Natural killer cell (primary cell): ENCODE measurements at regions not wholly inside any gene's neighbourhood (a gene's known extent, or its start where the extent isn't known, plus 50 kb on each side); places are given as distances from the start of the nearest gene placed in this dataset.

Experiments
- ATAC-seq, 3 donors: fragments of 150-1000 bp in 2 of 3; fragments of 200-7000 bp in 1 of 3; cut with Tn5 transposase; 1 replicate in 1 of 3; 2 replicates in 2 of 3; pipeline ENCODE4 v1.10.0; 2021; ENCODE audit warnings: mild to moderate bottlenecking in 2 of 3, moderate library complexity in 2 of 3
- DNase-seq, 2 donors: peaks; one replicate each; pipeline versions ENCODE4 v3.0.0 to v3.0.0-alpha.2; 2013 to 2021; ENCODE audit warnings: mixed read lengths in 1 of 2
- H3K27ac ChIP-seq: one replicate; pipeline ENCODE4 v1.5.1; 2013; ENCODE audit warnings: mild to moderate bottlenecking, low read length
- H3K27me3 ChIP-seq: one replicate; pipeline ENCODE4 v1.6.1; 2013; ENCODE audit warnings: low read length; ENCODE audit not compliant: control insufficient read depth, insufficient read depth
- H3K36me3 ChIP-seq: one replicate; pipeline ENCODE4 v1.6.1; 2013; ENCODE audit warnings: low read length; ENCODE audit not compliant: control insufficient read depth, insufficient read depth
- H3K4me1 ChIP-seq: one replicate; pipeline ENCODE4 v1.6.1; 2013; ENCODE audit warnings: low read length; ENCODE audit not compliant: control insufficient read depth, insufficient read depth
- H3K4me3 ChIP-seq: one replicate; pipeline ENCODE4 v1.5.1; 2013; ENCODE audit warnings: low read length
- H3K9me3 ChIP-seq: one replicate; pipeline ENCODE4 v1.6.1; 2013; ENCODE audit warnings: low read length; ENCODE audit not compliant: control insufficient read depth, insufficient read depth
- H3K27ac Mint-ChIP-seq, 2 donors: one replicate each; pipeline ENCODE4 v1.8.0; 2022; ENCODE audit warnings: mild to moderate bottlenecking in 2 of 2, mixed read lengths in 2 of 2, moderate library complexity in 1 of 2
- H3K27me3 Mint-ChIP-seq, 2 donors: one replicate each; pipeline ENCODE4 v1.8.0; 2022; ENCODE audit warnings: low read depth in 2 of 2, mixed read lengths in 2 of 2
- H3K36me3 Mint-ChIP-seq: one replicate; pipeline ENCODE4 v1.8.0; 2022; ENCODE audit warnings: mixed read lengths
- H3K4me1 Mint-ChIP-seq, 2 donors: one replicate each; pipeline ENCODE4 v1.8.0; 2022; ENCODE audit warnings: mixed read lengths in 2 of 2
- H3K4me3 Mint-ChIP-seq: one replicate; pipeline ENCODE4 v1.8.0; 2022; ENCODE audit warnings: mild to moderate bottlenecking, moderate library complexity, mixed read lengths
- H3K9me3 Mint-ChIP-seq, 2 donors: one replicate each; pipeline ENCODE4 v1.8.0; 2022; ENCODE audit warnings: mixed read lengths in 2 of 2
- WGBS: methylation state at CpG from one replicate; pipeline ENCODE4 v1.1.7; 2013; ENCODE audit warnings: missing lambda C conversion rate; ENCODE audit not compliant: insufficient coverage; 5-methylcytosine and 5-hydroxymethylcytosine counted together
- intact Hi-C: fragments of 100-400 bp; cut with micrococcal nuclease; formaldehyde crosslinking; loops from one replicate; pipeline ENCODE4 v1.14.2; 2022
- TF ChIP-seq, protein P1 (sequence below): fragments of 200-600 bp; IDR thresholded peaks from one replicate; pipeline ENCODE4 v1.8.0; 2022; ENCODE audit warnings: antibody characterized with exemption

DNA sequence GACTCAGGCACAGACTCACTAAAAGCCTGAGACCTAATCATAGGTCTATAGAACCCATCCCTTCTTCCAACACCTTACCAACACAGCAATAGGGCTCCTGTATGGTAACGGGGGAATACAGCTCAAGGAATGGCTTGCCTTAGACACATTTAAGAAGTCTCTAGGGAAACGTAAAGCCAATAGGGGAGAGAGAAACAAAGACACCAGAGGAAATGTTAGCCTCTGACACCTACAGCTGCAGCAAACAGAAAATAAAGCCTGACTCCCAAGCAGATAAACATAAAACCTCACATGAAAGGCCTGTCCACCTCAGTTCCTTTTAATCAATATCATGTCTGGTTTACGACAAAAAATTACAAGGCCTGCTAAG lies 51.1 kb upstream of the NCOA1 start:
- Histone ChIP-seq H3K27me3 (no peaks in the 10 kb centered on the region), H3K4me3 (no peak overlapping the region), H3K27ac (no peak overlapping the region), H3K9me3 (no peaks in the 10 kb centered on the region), H3K36me3 (no peaks in the 10 kb centered on the region), H3K4me1 (no peaks in the 10 kb centered on the region)
- Mint-ChIP-seq H3K27me3 (no peaks in the 10 kb centered on the region), H3K36me3 (no peaks in the 10 kb centered on the region), H3K4me1 (no peaks in the 10 kb centered on the region), H3K27ac (no peak overlapping the region), H3K4me3 (no peak overlapping the region), H3K9me3 (no peaks in the 10 kb centered on the region)
- ATAC-seq, result no peak
- WGBS, result 87% methylated on average over 3 of the region's 3 CpGs
- intact Hi-C loops, result no loop called here
- no peak for DNase-seq
- TF ChIP-seq, protein P1, sequence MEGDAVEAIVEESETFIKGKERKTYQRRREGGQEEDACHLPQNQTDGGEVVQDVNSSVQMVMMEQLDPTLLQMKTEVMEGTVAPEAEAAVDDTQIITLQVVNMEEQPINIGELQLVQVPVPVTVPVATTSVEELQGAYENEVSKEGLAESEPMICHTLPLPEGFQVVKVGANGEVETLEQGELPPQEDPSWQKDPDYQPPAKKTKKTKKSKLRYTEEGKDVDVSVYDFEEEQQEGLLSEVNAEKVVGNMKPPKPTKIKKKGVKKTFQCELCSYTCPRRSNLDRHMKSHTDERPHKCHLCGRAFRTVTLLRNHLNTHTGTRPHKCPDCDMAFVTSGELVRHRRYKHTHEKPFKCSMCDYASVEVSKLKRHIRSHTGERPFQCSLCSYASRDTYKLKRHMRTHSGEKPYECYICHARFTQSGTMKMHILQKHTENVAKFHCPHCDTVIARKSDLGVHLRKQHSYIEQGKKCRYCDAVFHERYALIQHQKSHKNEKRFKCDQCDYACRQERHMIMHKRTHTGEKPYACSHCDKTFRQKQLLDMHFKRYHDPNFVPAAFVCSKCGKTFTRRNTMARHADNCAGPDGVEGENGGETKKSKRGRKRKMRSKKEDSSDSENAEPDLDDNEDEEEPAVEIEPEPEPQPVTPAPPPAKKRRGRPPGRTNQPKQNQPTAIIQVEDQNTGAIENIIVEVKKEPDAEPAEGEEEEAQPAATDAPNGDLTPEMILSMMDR, result no peak

GRCh38 chr2:24439280-24439970 lies 51.6 kb upstream of the NCOA1 start:
- TF ChIP-seq, protein P1, result no peak
- H3K27ac ChIP-seq, result no peak overlapping the region
- intact Hi-C loops, result no loop called here
- DNase-seq (no peak), ATAC-seq (no peak)
- no peaks in the 10 kb centered on the region for H3K9me3 Mint-ChIP-seq
- H3K9me3 ChIP-seq, result no peaks in the 10 kb centered on the region
- no peaks in the 10 kb centered on the region for H3K27me3 Mint-ChIP-seq
- no peak overlapping the region for H3K27ac Mint-ChIP-seq
- H3K4me3 ChIP-seq, result no peak overlapping the region
- H3K4me1 Mint-ChIP-seq, result no peaks in the 10 kb centered on the region
- no peaks in the 10 kb centered on the region for H3K4me1 ChIP-seq
- H3K36me3 Mint-ChIP-seq, result no peaks in the 10 kb centered on the region
- 100% methylated on average over 1 of the region's 4 CpGs for WGBS
- no peaks in the 10 kb centered on the region for H3K27me3 ChIP-seq
- H3K4me3 Mint-ChIP-seq, result no peak overlapping the region
- H3K36me3 ChIP-seq, result no peaks in the 10 kb centered on the region

- no peak for ATAC-seq
- Histone ChIP-seq H3K27ac (no peak overlapping the region), H3K9me3 (no peaks in the 10 kb centered on the region), H3K4me1 (no peaks in the 10 kb centered on the region), H3K4me3 (no peak overlapping the region), H3K36me3 (no peaks in the 10 kb centered on the region), H3K27me3 (no peaks in the 10 kb centered on the region)
- TF ChIP-seq, protein P1, result no peak
- intact Hi-C loops, result no loop called here
- Mint-ChIP-seq H3K4me3 (no peak overlapping the region), H3K4me1 (no peaks in the 10 kb centered on the region), H3K27ac (no peak overlapping the region), H3K9me3 (no peaks in the 10 kb centered on the region), H3K36me3 (no peaks in the 10 kb centered on the region), H3K27me3 (no peaks in the 10 kb centered on the region)
- DNase-seq, result no peak
Measured at GRCh38 chr2:24438106-24438505, 52.9 kb upstream of the NCOA1 start.
